ENCODE measurements at regions not wholly inside any gene's neighbourhood (a gene's known extent, or its start where the extent isn't known, plus 50 kb on each side); places are given as distances from the start of the nearest gene placed in this dataset.

GRCh38 chr2:7707723-7708122 lies 790.5 kb downstream of the RNF144A start:
- Histone ChIP-seq H3K4me2 (ENCODE audit: low read length, poor library complexity, severe bottlenecking) (no peak overlapping the region), H3K4me1 (ENCODE audit: control insufficient read depth, insufficient read depth, low read depth, low read length) (peaks cover 2% of the 10 kb centered on the region), H2BK15ac (ENCODE audit: low read depth, poor library complexity, severe bottlenecking) (no peak overlapping the region), H2AK5ac (ENCODE audit: low read length, severe bottlenecking) (no peak overlapping the region), H3K79me1 (replicated peaks; ENCODE audit: low read length, poor library complexity, severe bottlenecking) (no peaks in the 10 kb centered on the region), H3K18ac (ENCODE audit: low read depth in 1 of 2, low read length in 2 of 2) (no peak overlapping the region), H3K14ac (ENCODE audit: low read length in 2 of 2) (no peak overlapping the region), H2AFZ (ENCODE audit: low read depth, low read length) (no peak overlapping the region), H3K27ac (ENCODE audit: low read length, poor library complexity, severe bottlenecking) (no peak overlapping the region), H2BK12ac (ENCODE audit: low read length in 2 of 2) (no peak overlapping the region), H3K4me3 (ENCODE audit: insufficient read depth in 1 of 2, low read depth in 1 of 2, low read length in 2 of 2) (no peak overlapping the region), H3K23ac (ENCODE audit: low read length in 2 of 2) (no peak overlapping the region), H2BK120ac (ENCODE audit: low read depth, low read length) (no peak overlapping the region), H3K4ac (ENCODE audit: low read depth in 1 of 2, low read length in 2 of 2) (no peak overlapping the region), H3K9me3 (ENCODE audit: control insufficient read depth, low read length) (no peaks in the 10 kb centered on the region), H3K36me3 (ENCODE audit: control insufficient read depth in 1 of 2, insufficient read depth in 2 of 2, low read depth in 1 of 2, low read length in 2 of 2) (no peaks in the 10 kb centered on the region), H3K9ac (ENCODE audit: low read length) (no peak overlapping the region), H4K8ac (ENCODE audit: low read length) (no peak overlapping the region), H2BK5ac (ENCODE audit: low read depth, low read length, poor library complexity, severe bottlenecking) (no peak overlapping the region), H3K27me3 (ENCODE audit: control insufficient read depth in 1 of 2, insufficient read depth in 1 of 2, low read length in 2 of 2) (no peaks in the 10 kb centered on the region), H4K91ac (ENCODE audit: low read length) (no peak overlapping the region)
- DNase-seq, result peak; percentile 24
- WGBS, result 40% methylated on average over 2 of the region's 2 CpGs

GRCh38 chr2:7709907-7710306 lies 792.7 kb downstream of the RNF144A start:
- no peak overlapping the region for H2BK15ac ChIP-seq (ENCODE audit: low read depth, poor library complexity, severe bottlenecking)
- H3K23ac ChIP-seq (ENCODE audit: low read length in 2 of 2), result no peak overlapping the region
- H2BK120ac ChIP-seq (ENCODE audit: low read depth, low read length), result no peak overlapping the region
- H4K8ac ChIP-seq (ENCODE audit: low read length), result no peak overlapping the region
- no peaks in the 10 kb centered on the region for H3K36me3 ChIP-seq (ENCODE audit: control insufficient read depth in 1 of 2, insufficient read depth in 2 of 2, low read depth in 1 of 2, low read length in 2 of 2)
- H2AK5ac ChIP-seq (ENCODE audit: low read length, severe bottlenecking), result no peak overlapping the region
- H3K14ac ChIP-seq (ENCODE audit: low read length in 2 of 2), result no peak overlapping the region
- H3K9ac ChIP-seq (ENCODE audit: low read length), result no peak overlapping the region
- peaks cover 2% of the 10 kb centered on the region for H3K4me1 ChIP-seq (ENCODE audit: control insufficient read depth, insufficient read depth, low read depth, low read length)
- DNase-seq, result no peak
- H3K18ac ChIP-seq (ENCODE audit: low read depth in 1 of 2, low read length in 2 of 2), result no peak overlapping the region
- no peak overlapping the region for H4K91ac ChIP-seq (ENCODE audit: low read length)
- no peak overlapping the region for H3K4me2 ChIP-seq (ENCODE audit: low read length, poor library complexity, severe bottlenecking)
- no peak overlapping the region for H3K4ac ChIP-seq (ENCODE audit: low read depth in 1 of 2, low read length in 2 of 2)
- H3K4me3 ChIP-seq (ENCODE audit: insufficient read depth in 1 of 2, low read depth in 1 of 2, low read length in 2 of 2), result no peak overlapping the region
- no peak overlapping the region for H2BK12ac ChIP-seq (ENCODE audit: low read length in 2 of 2)
- H3K27me3 ChIP-seq (ENCODE audit: control insufficient read depth in 1 of 2, insufficient read depth in 1 of 2, low read length in 2 of 2), result no peaks in the 10 kb centered on the region
- H3K79me1 ChIP-seq (replicated peaks; ENCODE audit: low read length, poor library complexity, severe bottlenecking), result no peaks in the 10 kb centered on the region
- no peaks in the 10 kb centered on the region for H3K9me3 ChIP-seq (ENCODE audit: control insufficient read depth, low read length)
- H2BK5ac ChIP-seq (ENCODE audit: low read depth, low read length, poor library complexity, severe bottlenecking), result no peak overlapping the region
- no peak overlapping the region for H3K27ac ChIP-seq (ENCODE audit: low read length, poor library complexity, severe bottlenecking)
- 72% methylated on average over 5 of the region's 5 CpGs for WGBS
- H2AFZ ChIP-seq (ENCODE audit: low read depth, low read length), result no peak overlapping the region

GRCh38 chr2:7711167-7711566 lies 794.0 kb downstream of the RNF144A start:
- no peak overlapping the region for H3K4ac ChIP-seq (ENCODE audit: low read depth in 1 of 2, low read length in 2 of 2)
- peaks cover 2% of the 10 kb centered on the region for H3K4me1 ChIP-seq (ENCODE audit: control insufficient read depth, insufficient read depth, low read depth, low read length)
- H3K79me1 ChIP-seq (replicated peaks; ENCODE audit: low read length, poor library complexity, severe bottlenecking), result no peaks in the 10 kb centered on the region
- no peaks in the 10 kb centered on the region for H3K27me3 ChIP-seq (ENCODE audit: control insufficient read depth in 1 of 2, insufficient read depth in 1 of 2, low read length in 2 of 2)
- no peak overlapping the region for H3K23ac ChIP-seq (ENCODE audit: low read length in 2 of 2)
- no peak for DNase-seq
- no peak overlapping the region for H3K4me3 ChIP-seq (ENCODE audit: insufficient read depth in 1 of 2, low read depth in 1 of 2, low read length in 2 of 2)
- no peak overlapping the region for H4K91ac ChIP-seq (ENCODE audit: low read length)
- no peaks in the 10 kb centered on the region for H3K9me3 ChIP-seq (ENCODE audit: control insufficient read depth, low read length)
- no peaks in the 10 kb centered on the region for H3K36me3 ChIP-seq (ENCODE audit: control insufficient read depth in 1 of 2, insufficient read depth in 2 of 2, low read depth in 1 of 2, low read length in 2 of 2)
- H3K27ac ChIP-seq (ENCODE audit: low read length, poor library complexity, severe bottlenecking), result no peak overlapping the region
- no peak overlapping the region for H2AFZ ChIP-seq (ENCODE audit: low read depth, low read length)
- H3K9ac ChIP-seq (ENCODE audit: low read length), result no peak overlapping the region
- H2AK5ac ChIP-seq (ENCODE audit: low read length, severe bottlenecking), result no peak overlapping the region
- no peak overlapping the region for H3K18ac ChIP-seq (ENCODE audit: low read depth in 1 of 2, low read length in 2 of 2)
- no peak overlapping the region for H2BK15ac ChIP-seq (ENCODE audit: low read depth, poor library complexity, severe bottlenecking)
- no peak overlapping the region for H3K4me2 ChIP-seq (ENCODE audit: low read length, poor library complexity, severe bottlenecking)
- H2BK12ac ChIP-seq (ENCODE audit: low read length in 2 of 2), result no peak overlapping the region
- H3K14ac ChIP-seq (ENCODE audit: low read length in 2 of 2), result no peak overlapping the region
- H4K8ac ChIP-seq (ENCODE audit: low read length), result no peak overlapping the region
- no peak overlapping the region for H2BK5ac ChIP-seq (ENCODE audit: low read depth, low read length, poor library complexity, severe bottlenecking)
- H2BK120ac ChIP-seq (ENCODE audit: low read depth, low read length), result no peak overlapping the region

GRCh38 chr2:7719876-7720275 lies 802.7 kb downstream of the RNF144A start:
- H3K23ac ChIP-seq (ENCODE audit: low read length in 2 of 2), result no peak overlapping the region
- H3K79me1 ChIP-seq (replicated peaks; ENCODE audit: low read length, poor library complexity, severe bottlenecking), result no peaks in the 10 kb centered on the region
- no peak overlapping the region for H2AK5ac ChIP-seq (ENCODE audit: low read length, severe bottlenecking)
- no peak overlapping the region for H2AFZ ChIP-seq (ENCODE audit: low read depth, low read length)
- no peaks in the 10 kb centered on the region for H3K4me1 ChIP-seq (ENCODE audit: control insufficient read depth, insufficient read depth, low read depth, low read length)
- H3K4me2 ChIP-seq (ENCODE audit: low read length, poor library complexity, severe bottlenecking), result no peak overlapping the region
- H3K27me3 ChIP-seq (ENCODE audit: control insufficient read depth in 1 of 2, insufficient read depth in 1 of 2, low read length in 2 of 2), result no peaks in the 10 kb centered on the region
- H2BK5ac ChIP-seq (ENCODE audit: low read depth, low read length, poor library complexity, severe bottlenecking), result no peak overlapping the region
- H3K27ac ChIP-seq (ENCODE audit: low read length, poor library complexity, severe bottlenecking), result no peak overlapping the region
- H4K91ac ChIP-seq (ENCODE audit: low read length), result no peak overlapping the region
- no peak overlapping the region for H3K18ac ChIP-seq (ENCODE audit: low read depth in 1 of 2, low read length in 2 of 2)
- no peak overlapping the region for H3K14ac ChIP-seq (ENCODE audit: low read length in 2 of 2)
- H3K9me3 ChIP-seq (ENCODE audit: control insufficient read depth, low read length), result no peaks in the 10 kb centered on the region
- no peak overlapping the region for H3K4me3 ChIP-seq (ENCODE audit: insufficient read depth in 1 of 2, low read depth in 1 of 2, low read length in 2 of 2)
- no peaks in the 10 kb centered on the region for H3K36me3 ChIP-seq (ENCODE audit: control insufficient read depth in 1 of 2, insufficient read depth in 2 of 2, low read depth in 1 of 2, low read length in 2 of 2)
- 77% methylated on average over 2 of the region's 2 CpGs for WGBS
- no peak overlapping the region for H4K8ac ChIP-seq (ENCODE audit: low read length)
- no peak overlapping the region for H2BK120ac ChIP-seq (ENCODE audit: low read depth, low read length)
- H2BK15ac ChIP-seq (ENCODE audit: low read depth, poor library complexity, severe bottlenecking), result no peak overlapping the region
- no peak for DNase-seq
- H2BK12ac ChIP-seq (ENCODE audit: low read length in 2 of 2), result no peak overlapping the region
- H3K4ac ChIP-seq (ENCODE audit: low read depth in 1 of 2, low read length in 2 of 2), result no peak overlapping the region
- H3K9ac ChIP-seq (ENCODE audit: low read length), result no peak overlapping the region

All from mesenchymal stem cell (in vitro differentiated cells and primary cell).